ENCODE measurements at regions not wholly inside any gene's neighbourhood (a gene's known extent, or its start where the extent isn't known, plus 50 kb on each side); places are given as distances from the start of the nearest gene placed in this dataset.

DNA sequence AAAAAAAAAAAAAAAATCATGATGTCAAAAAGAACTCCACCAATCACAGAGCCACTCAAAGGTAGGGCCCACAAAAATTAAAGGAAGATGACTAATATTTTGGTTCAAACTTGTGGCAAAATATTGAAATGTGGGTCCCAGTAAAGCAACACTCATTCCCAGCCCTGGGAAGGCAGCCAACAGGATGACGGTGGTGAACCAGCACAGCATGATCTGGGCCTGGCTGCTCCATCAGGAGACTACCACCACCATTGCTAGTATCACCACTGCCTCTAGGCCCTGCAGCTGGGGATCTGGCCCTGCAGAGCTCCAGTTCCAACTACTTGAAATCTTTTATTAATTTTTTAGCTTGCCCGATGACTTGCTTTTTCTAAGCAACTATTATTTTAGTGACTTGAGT is 206.8 kb upstream of the ITGA1 start:
- H3K36me3 Mint-ChIP-seq (ENCODE audit: low read depth): no peaks in the 10 kb centered on the region
- H3K4me1 Mint-ChIP-seq (ENCODE audit: low read depth): no peaks in the 10 kb centered on the region
- H3K27me3 Mint-ChIP-seq (ENCODE audit: insufficient read depth): peaks cover 2% of the 10 kb centered on the region; the same call in 1 of the 2 replicates
- H3K27ac Mint-ChIP-seq: no peak overlapping the region
- TF ChIP-seq, protein P1, sequence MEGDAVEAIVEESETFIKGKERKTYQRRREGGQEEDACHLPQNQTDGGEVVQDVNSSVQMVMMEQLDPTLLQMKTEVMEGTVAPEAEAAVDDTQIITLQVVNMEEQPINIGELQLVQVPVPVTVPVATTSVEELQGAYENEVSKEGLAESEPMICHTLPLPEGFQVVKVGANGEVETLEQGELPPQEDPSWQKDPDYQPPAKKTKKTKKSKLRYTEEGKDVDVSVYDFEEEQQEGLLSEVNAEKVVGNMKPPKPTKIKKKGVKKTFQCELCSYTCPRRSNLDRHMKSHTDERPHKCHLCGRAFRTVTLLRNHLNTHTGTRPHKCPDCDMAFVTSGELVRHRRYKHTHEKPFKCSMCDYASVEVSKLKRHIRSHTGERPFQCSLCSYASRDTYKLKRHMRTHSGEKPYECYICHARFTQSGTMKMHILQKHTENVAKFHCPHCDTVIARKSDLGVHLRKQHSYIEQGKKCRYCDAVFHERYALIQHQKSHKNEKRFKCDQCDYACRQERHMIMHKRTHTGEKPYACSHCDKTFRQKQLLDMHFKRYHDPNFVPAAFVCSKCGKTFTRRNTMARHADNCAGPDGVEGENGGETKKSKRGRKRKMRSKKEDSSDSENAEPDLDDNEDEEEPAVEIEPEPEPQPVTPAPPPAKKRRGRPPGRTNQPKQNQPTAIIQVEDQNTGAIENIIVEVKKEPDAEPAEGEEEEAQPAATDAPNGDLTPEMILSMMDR (IDR thresholded peaks at IDR 0.05): no peak
- DNase-seq: peak; percentile 35
- no peak overlapping the region for H3K4me3 Mint-ChIP-seq
- H3K9me3 Mint-ChIP-seq: no peaks in the 10 kb centered on the region

DNA sequence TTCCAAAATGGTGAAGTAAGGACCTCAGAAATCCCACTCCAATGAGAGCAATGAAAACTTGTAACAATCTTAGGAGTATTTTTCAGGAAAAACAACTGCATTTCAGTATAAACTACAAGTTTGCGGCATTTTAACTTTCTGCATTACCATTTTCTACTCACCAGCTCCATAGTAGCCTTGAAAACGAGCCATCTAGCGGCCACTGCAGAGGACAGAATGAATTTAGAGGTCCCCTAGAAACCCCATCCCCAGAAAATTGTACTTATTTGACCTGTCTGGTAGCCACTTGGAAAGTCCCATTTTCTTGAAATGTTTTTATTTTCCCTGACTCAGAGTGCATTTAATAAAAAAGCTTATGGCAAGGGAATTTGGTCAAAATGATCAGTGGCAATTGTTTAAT is 205.4 kb upstream of the ITGA1 start:
- Mint-ChIP-seq H3K27me3 (ENCODE audit: insufficient read depth) (peaks cover 2% of the 10 kb centered on the region; the same call in 1 of the 2 replicates), H3K4me3 (no peak overlapping the region), H3K9me3 (no peaks in the 10 kb centered on the region), H3K36me3 (ENCODE audit: low read depth) (no peaks in the 10 kb centered on the region), H3K27ac (no peak overlapping the region), H3K4me1 (ENCODE audit: low read depth) (no peaks in the 10 kb centered on the region)
- DNase-seq: no peak
- TF ChIP-seq, protein P1 (IDR thresholded peaks at IDR 0.05): peak; percentile 51

DNA sequence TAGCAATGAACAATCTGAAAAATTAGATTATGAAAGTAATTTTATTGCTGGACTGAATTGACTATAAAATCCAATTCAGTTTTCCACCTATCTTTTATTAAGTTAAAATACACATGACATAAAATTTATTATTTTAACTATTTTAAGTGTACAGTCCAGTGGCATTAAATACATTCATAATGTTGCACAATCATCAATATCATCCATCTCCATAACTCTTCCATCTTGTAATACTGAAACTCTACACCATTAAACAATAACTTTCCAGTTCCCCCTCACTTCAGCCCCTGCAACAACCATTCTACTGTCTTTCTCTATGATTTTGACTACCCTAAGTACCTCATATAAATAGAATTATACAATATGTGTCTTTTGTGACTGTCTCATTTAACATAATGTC is 200.6 kb upstream of the ITGA1 start:
- TF ChIP-seq, protein P1 (IDR thresholded peaks at IDR 0.05): no peak
- no peak for DNase-seq
- Mint-ChIP-seq H3K27me3 (ENCODE audit: insufficient read depth) (peaks cover 4% of the 10 kb centered on the region), H3K4me1 (ENCODE audit: low read depth) (no peaks in the 10 kb centered on the region), H3K9me3 (no peaks in the 10 kb centered on the region), H3K36me3 (ENCODE audit: low read depth) (no peaks in the 10 kb centered on the region), H3K4me3 (no peak overlapping the region), H3K27ac (no peak overlapping the region)

DNA sequence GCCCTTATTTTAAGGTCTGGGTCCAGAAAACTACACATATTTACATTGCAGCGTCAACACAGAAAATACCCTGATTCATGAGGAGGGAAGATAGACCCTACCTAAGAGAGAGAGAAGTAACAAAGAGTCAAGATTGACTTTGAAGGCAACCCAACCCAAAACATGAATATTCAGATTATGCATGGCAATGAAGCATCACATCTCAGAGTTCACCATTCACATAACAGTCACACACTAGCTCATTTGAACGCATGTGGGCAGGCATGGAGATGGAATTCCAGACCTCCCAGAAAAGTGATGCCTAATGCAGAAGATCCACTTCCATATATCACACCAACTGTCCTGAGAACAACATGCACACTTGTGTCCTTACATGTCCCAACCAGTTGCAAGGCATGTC is 190.1 kb upstream of the ITGA1 start:
- H3K9me3 Mint-ChIP-seq: no peaks in the 10 kb centered on the region
- peaks cover under 1% of the 10 kb centered on the region; the same call in 1 of the 2 replicates for H3K27me3 Mint-ChIP-seq (ENCODE audit: insufficient read depth)
- no peak overlapping the region for H3K4me3 Mint-ChIP-seq
- no peaks in the 10 kb centered on the region for H3K4me1 Mint-ChIP-seq (ENCODE audit: low read depth)
- H3K27ac Mint-ChIP-seq: no peak overlapping the region
- TF ChIP-seq, protein P1 (IDR thresholded peaks at IDR 0.05): no peak
- no peak for DNase-seq
- no peaks in the 10 kb centered on the region for H3K36me3 Mint-ChIP-seq (ENCODE audit: low read depth)

DNA sequence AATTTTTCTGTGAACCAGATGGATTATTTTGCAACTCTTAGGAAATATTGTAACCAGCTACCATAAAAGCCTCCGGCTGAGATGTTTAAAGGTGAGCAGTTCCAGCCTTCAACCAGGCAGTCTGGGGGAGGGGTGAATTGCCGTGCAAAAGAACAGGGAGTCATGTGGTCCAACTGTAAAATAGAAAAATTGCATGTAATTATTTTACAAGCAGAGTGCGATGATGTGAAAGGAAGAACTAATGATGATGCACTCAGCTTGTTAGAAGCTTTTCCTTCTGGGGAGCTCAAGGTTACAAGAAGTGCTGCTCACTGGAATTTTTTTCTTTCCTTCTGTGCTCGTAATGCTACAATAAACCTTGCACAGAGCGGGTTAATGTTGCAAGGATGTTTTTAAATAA is 188.7 kb upstream of the ITGA1 start:
- DNase-seq: no peak
- H3K27ac Mint-ChIP-seq: no peak overlapping the region
- TF ChIP-seq, protein P1 (IDR thresholded peaks at IDR 0.05): no peak
- H3K4me3 Mint-ChIP-seq: no peak overlapping the region
- no peaks in the 10 kb centered on the region for H3K4me1 Mint-ChIP-seq (ENCODE audit: low read depth)
- H3K9me3 Mint-ChIP-seq: no peaks in the 10 kb centered on the region
- H3K27me3 Mint-ChIP-seq (ENCODE audit: insufficient read depth): peaks cover 3% of the 10 kb centered on the region; the same call in 1 of the 2 replicates
- H3K36me3 Mint-ChIP-seq (ENCODE audit: low read depth): no peaks in the 10 kb centered on the region
